ENCODE measurements at regions not wholly inside any gene's neighbourhood (a gene's known extent, or its start where the extent isn't known, plus 50 kb on each side); places are given as distances from the start of the nearest gene placed in this dataset.

- no peak for TF ChIP-seq CTCF (IDR thresholded peaks at IDR 0.05)
- no peaks in the 10 kb centered on the region for H3K4me1 ChIP-seq
- no peak overlapping the region for H3K27ac ChIP-seq
- no peak for DNase-seq (ENCODE audit: low spot score)
- no peak overlapping the region for H3K4me3 ChIP-seq
- no peaks in the 10 kb centered on the region for H3K36me3 ChIP-seq
- no peaks in the 10 kb centered on the region for H3K9me3 ChIP-seq
- H3K27me3 ChIP-seq: no peaks in the 10 kb centered on the region
Measured at GRCh38 chr13:105466376-105466775, 1069.1 kb downstream of the EFNB2 start.

DNA sequence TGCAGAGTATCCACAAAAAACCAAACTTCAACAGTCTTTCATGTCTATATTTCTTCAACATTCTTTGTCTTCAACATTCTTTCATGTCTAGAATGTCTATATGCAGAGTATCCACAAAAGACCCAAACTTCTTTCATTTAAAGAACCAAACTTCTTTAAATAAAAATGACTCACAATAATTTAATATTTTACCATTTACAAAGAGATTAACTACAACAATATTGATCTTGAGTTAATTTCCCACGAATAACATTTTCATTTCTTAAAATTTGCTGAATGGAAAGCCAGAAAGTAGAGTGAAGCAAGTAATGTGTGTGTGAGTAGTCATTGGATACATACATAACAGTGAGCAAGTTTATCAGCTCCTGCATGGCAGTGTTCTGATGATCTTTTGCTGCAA, 1069.7 kb downstream of the EFNB2 start, which contains the start of gene DAOA:
Gene DAOA, plus strand, starts transcription at position 301 of the 400 bp plus-strand sequence.
- Histone ChIP-seq H3K27ac (no peak within 1 kb of the TSS), H3K9me3 (no peaks in the 10 kb centered on the region), H3K36me3 (no peaks in the 10 kb centered on the region), H3K4me3 (no peak within 1 kb of the TSS), H3K4me1 (no peaks in the 10 kb centered on the region), H3K27me3 (no peaks in the 10 kb centered on the region)
- no peak for TF ChIP-seq CTCF (IDR thresholded peaks at IDR 0.05)
- no peak for DNase-seq (ENCODE audit: low spot score)

DNA sequence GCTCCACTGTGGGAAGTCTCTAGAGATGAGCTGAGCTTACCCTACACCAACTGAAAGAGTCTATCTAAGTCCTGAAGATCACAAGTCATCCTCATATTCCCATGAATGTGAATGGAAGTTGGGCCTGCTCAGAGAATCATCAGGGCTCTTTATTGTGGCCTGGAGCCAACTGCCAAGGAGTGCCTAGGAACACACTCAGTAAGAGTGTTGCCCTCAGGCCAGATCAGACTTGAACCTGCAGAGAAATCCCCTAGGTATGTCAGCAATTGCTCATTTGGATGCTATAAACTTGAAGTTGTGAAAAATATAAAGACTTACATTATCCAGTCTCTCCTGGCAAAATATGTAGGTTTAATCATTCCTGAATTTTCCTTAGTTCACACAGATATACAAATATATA, 1070.2 kb downstream of the EFNB2 start:
- no peak overlapping the region for H3K27ac ChIP-seq
- no peaks in the 10 kb centered on the region for H3K27me3 ChIP-seq
- no peak for DNase-seq (ENCODE audit: low spot score)

DNA sequence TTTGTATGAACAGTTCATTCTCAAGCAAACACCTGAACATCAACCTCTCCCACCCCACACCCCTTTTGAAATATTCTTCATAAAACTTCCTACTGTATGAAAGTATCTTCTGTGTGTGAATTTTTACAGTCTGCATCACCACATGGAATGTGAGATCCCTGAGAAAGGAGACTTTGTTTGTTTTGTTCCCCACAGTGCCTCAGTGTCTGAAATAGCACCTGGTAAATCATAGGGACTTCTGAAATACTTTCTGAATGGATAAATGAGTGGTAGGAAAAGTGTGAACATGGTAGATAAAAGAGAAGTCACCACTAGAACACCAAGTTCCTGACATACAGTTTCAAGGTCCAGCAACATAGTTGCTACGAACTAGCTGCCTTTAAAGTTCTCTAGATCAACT, 1071.2 kb downstream of the EFNB2 start:
- no peaks in the 10 kb centered on the region for H3K27me3 ChIP-seq
- no peak overlapping the region for H3K27ac ChIP-seq
- TF ChIP-seq CTCF (IDR thresholded peaks at IDR 0.05): no peak
- no peaks in the 10 kb centered on the region for H3K36me3 ChIP-seq
- H3K4me3 ChIP-seq: no peak overlapping the region
- no peaks in the 10 kb centered on the region for H3K4me1 ChIP-seq
- no peak for DNase-seq (ENCODE audit: low spot score)
- no peaks in the 10 kb centered on the region for H3K9me3 ChIP-seq

More for the DNA sequence above, 1070.2 kb downstream of the EFNB2 start:
- Histone ChIP-seq H3K9me3 (no peaks in the 10 kb centered on the region), H3K36me3 (no peaks in the 10 kb centered on the region), H3K4me3 (no peak overlapping the region), H3K4me1 (no peaks in the 10 kb centered on the region)
- TF ChIP-seq CTCF (IDR thresholded peaks at IDR 0.05): no peak

DNA sequence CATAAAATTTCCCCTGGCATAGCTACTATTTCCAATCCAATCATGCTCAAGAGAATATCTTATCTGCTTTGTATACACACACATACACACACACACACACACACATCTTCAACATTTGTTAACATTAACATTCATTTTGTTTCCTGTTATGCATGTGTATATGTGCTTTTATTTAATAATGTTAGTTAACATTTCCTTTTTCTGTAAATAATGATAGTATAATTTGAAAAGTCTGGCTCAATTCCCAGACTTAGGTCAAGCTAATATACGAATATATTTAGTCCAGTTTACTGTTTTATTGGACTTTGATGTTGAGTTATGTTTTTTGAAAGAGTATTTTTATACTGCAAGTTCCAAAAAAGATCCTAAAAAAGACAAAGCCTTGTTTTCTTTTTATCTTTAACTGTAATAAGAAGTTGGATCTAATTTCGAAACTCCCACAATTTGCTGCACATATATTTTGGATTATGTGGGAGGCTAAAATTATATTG, 1072.4 kb downstream of the EFNB2 start:
- Histone ChIP-seq H3K27me3 (no peaks in the 10 kb centered on the region), H3K36me3 (no peaks in the 10 kb centered on the region), H3K4me1 (no peaks in the 10 kb centered on the region), H3K9me3 (no peaks in the 10 kb centered on the region), H3K27ac (no peak overlapping the region), H3K4me3 (no peak overlapping the region)
- TF ChIP-seq CTCF (IDR thresholded peaks at IDR 0.05): no peak
- no peak for DNase-seq (ENCODE audit: low spot score)

DNA sequence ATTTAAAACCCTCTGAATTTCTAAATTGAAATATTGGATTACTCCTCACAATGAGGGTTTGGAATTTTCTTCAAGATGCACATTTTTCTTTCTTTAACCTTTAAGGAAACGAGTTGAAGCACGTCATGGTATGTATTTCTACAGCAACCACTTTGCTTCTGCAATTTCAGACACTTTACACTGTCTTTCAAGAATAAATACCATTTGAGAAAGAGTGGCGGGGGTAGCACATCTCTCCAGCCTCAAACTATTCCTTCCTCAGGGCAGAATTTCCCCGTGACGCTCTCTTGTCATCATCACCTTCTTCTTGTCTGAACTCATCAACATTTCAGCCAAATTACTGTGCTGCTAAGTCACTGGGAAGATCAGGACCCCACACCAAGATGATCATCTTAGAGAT, 1073.4 kb downstream of the EFNB2 start:
- no peak for DNase-seq (ENCODE audit: low spot score)
- Histone ChIP-seq H3K4me1 (no peaks in the 10 kb centered on the region), H3K27me3 (no peaks in the 10 kb centered on the region), H3K4me3 (no peak overlapping the region), H3K36me3 (no peaks in the 10 kb centered on the region), H3K9me3 (no peaks in the 10 kb centered on the region), H3K27ac (no peak overlapping the region)
- no peak for TF ChIP-seq CTCF (IDR thresholded peaks at IDR 0.05)

Data from right atrium auricular region (tissue), 2 donors.